C4-2B (cell line): ENCODE measurements at regions not wholly inside any gene's neighbourhood (a gene's known extent, or its start where the extent isn't known, plus 50 kb on each side); places are given as distances from the start of the nearest gene placed in this dataset.

ENCODE experiments used
- H3K27ac ChIP-seq: fragments of 450-650 bp; 2 replicates; pipeline ENCODE4 v1.5.1; 2017
- ZFX ChIP-seq: fragments of 450-650 bp; IDR thresholded peaks from 2 replicates; pipeline ENCODE4 v1.6.1; 2017
- TF ChIP-seq, protein P1 (sequence below): fragments of 450-650 bp; conservative IDR thresholded peaks from 2 replicates; pipeline ENCODE4 v1.5.1; 2017; ENCODE audit warnings: mild to moderate bottlenecking

DNA sequence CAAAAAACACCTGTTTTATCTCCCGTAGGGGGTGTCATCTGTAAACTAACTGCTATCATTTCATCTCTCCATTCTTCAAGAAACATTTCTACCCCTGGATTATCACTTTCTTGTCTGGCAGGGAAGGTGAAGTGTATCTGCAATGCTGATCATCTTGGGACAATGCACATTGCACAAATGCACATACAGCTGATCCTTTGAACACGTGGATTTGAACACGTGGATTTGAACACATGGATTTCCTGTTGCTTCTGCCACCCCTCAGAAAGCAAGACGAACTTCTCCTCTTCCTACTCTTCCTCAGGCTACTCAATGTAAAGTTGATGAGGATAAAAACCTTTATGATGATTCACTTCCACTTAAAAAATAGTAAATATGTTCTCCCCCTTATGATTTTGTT lies 147.4 kb upstream of the PRLR start:
- H3K27ac ChIP-seq, result no peak overlapping the region
- TF ChIP-seq ZFX, result no peak
- TF ChIP-seq, protein P1, sequence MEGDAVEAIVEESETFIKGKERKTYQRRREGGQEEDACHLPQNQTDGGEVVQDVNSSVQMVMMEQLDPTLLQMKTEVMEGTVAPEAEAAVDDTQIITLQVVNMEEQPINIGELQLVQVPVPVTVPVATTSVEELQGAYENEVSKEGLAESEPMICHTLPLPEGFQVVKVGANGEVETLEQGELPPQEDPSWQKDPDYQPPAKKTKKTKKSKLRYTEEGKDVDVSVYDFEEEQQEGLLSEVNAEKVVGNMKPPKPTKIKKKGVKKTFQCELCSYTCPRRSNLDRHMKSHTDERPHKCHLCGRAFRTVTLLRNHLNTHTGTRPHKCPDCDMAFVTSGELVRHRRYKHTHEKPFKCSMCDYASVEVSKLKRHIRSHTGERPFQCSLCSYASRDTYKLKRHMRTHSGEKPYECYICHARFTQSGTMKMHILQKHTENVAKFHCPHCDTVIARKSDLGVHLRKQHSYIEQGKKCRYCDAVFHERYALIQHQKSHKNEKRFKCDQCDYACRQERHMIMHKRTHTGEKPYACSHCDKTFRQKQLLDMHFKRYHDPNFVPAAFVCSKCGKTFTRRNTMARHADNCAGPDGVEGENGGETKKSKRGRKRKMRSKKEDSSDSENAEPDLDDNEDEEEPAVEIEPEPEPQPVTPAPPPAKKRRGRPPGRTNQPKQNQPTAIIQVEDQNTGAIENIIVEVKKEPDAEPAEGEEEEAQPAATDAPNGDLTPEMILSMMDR, result no peak

DNA sequence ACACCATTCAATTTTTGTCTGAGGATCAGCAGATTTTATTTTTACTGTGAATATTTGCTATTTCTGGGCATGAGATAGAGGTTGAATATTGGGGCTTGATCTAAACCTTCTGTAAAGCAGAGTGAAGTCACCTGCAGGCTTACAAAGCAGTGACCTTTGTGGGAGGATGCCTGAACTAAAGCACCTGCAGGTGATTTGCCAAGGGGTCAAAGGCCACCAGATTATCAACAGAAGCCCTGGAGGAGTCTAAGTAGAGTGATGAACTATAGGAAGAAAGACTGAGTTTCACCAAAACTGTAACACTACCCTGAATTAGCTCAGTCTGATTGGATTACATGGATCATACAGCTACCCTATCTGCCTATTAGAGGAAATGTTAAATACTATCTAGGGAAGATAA lies 144.3 kb upstream of the PRLR start:
- TF ChIP-seq, protein P1, result no peak
- no peak for TF ChIP-seq ZFX
- H3K27ac ChIP-seq, result no peak overlapping the region

DNA sequence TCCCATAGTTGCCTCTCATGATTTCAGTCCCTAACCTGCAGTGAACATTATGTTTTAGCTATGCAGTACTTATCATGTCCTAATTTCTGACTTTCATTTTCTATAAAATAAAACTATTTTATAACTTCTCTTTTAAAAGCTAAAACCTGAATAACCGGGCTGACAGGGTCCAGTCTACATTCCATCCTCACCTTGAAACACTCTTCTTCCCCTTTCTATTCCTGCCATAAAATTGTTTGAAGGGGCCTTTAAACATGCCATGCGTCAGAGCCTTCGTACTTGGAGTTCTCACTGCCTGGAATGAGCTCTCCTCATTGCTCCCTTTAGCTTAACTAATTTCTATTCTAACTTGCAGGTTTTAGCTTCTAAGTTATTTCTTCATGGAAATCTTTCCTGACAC lies 143.0 kb upstream of the PRLR start:
- TF ChIP-seq ZFX, result no peak
- TF ChIP-seq, protein P1, result no peak
- no peak overlapping the region for H3K27ac ChIP-seq

DNA sequence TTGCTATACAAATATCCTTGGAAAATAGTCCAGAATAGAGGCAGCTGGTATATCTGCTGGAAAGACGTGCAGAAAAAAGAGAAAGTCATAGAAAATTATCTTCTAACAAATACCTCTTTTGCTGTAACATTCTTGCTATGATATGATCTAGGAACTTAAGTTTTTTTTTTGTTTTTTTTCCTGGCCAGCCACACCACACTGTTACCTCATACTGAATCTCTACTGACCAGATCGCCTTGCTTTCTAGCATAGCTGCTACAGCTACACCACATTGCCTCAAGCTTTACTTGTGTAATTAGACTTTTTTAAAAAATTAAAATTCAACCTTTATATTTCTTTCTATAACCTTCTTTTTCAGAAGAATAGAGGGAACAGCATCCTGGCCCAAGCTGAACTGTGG lies 142.2 kb upstream of the PRLR start:
- TF ChIP-seq ZFX, result no peak
- TF ChIP-seq, protein P1, result no peak
- no peak overlapping the region for H3K27ac ChIP-seq

DNA sequence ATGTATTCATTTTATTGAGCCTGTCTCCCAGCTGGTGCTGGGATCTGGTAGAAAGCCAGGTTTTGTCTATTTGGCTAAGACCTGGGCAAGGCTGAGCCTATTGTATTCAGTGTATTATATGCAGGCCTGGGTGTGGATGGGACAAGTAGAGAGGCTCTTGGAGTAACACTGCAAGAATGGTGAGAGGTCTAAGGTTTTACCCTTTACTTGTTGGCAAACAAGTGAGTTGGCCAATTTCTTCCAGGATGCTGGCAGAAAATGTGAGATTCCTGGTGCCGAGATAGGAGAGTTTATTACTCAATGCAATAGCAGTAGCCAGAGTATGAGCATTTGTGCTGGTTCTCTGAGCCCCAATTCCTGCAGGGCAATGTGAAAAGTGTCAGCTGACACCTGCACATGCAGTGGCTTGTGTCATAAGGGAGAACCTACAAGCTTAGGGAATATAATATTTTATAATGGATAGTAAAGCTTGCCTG lies 141.7 kb upstream of the PRLR start:
- H3K27ac ChIP-seq, result no peak overlapping the region
- TF ChIP-seq, protein P1, result no peak
- no peak for TF ChIP-seq ZFX

DNA sequence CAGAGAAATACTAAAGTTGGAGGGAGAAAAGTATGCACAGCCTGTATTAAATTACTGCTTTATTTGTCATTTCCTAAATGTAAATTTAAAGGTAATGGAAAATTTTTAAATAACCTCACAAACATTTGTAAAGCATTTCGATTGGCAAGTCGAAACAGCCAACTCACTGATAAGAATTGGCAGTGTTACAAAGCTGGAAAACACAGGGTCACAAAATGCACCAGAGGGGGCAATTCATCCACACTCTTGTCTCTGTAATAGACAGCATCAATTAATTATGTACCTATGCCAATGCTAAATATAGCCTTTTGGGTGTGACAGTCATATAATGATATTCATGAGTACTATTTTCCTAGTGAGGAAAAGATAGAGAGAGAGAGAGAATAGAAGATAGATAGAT lies 140.6 kb upstream of the PRLR start:
- no peak overlapping the region for H3K27ac ChIP-seq
- TF ChIP-seq ZFX, result no peak
- TF ChIP-seq, protein P1, result no peak

DNA sequence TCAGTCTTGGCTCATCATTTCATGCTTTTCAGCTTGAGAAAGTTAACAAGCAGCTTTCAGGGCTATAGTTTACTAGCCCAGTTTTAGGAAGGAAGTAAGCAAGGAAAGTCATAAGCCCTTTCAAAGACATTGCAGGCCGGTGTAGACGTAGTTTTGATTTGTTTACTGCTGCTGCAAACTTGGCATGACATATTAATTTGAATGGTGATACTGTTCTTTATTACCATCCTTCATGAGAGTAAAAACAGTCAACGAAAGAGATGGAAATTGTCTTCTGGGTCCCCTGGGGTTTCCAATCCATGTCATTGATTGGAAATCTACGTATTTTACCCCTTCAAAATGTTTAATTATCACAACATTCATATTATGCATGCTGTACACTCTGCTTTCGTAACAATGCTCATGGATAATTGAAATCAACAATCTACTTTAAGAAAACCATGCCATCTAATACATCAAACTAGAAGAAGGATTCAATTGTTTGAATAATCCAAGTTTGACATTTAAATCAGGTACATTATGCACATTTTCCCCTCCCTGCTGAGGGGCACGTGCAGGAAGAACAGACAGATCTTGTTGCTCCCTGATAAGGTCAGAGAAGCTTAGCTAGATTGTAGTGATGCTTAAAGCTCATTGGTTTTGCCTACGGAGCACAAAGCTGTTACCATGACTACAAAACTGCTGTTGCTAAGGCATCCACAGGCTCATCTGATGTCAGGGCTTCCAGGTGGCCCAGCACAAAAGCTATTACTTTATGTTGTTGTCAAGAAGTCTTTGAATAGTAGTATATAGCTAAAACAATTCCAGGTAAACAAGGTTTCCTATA lies 139.9 kb upstream of the PRLR start:
- no peak overlapping the region for H3K27ac ChIP-seq
- TF ChIP-seq, protein P1, result no peak
- TF ChIP-seq ZFX, result no peak
